T-helper 1 cell treated with Interleukin-12 subunit alpha and Interleukin-12 subunit beta and Interleukin-4 antibody, amounts not matched to agents 30 μg/mL and 1 μg/mL, for 36 hours (primary cell): ENCODE measurements at regions not wholly inside any gene's neighbourhood (a gene's known extent, or its start where the extent isn't known, plus 50 kb on each side); places are given as distances from the start of the nearest gene placed in this dataset.

Experiments
- H3K27ac Mint-ChIP-seq: one replicate; pipeline ENCODE4 v1.8.0; 2021; ENCODE audit warnings: mild to moderate bottlenecking, mixed read lengths
- H3K27me3 Mint-ChIP-seq: one replicate; pipeline ENCODE4 v1.8.0; 2021; ENCODE audit warnings: low read depth, mixed read lengths
- H3K36me3 Mint-ChIP-seq: one replicate; pipeline ENCODE4 v1.8.0; 2021; ENCODE audit warnings: low read depth, mixed read lengths
- H3K4me1 Mint-ChIP-seq: one replicate; pipeline ENCODE4 v1.8.0; 2021; ENCODE audit warnings: low read depth, mixed read lengths
- H3K4me3 Mint-ChIP-seq: one replicate; pipeline ENCODE4 v1.8.0; 2021; ENCODE audit warnings: mild to moderate bottlenecking, moderate library complexity, mixed read lengths
- H3K9me3 Mint-ChIP-seq: one replicate; pipeline ENCODE4 v1.8.0; 2021; ENCODE audit warnings: mixed read lengths

DNA sequence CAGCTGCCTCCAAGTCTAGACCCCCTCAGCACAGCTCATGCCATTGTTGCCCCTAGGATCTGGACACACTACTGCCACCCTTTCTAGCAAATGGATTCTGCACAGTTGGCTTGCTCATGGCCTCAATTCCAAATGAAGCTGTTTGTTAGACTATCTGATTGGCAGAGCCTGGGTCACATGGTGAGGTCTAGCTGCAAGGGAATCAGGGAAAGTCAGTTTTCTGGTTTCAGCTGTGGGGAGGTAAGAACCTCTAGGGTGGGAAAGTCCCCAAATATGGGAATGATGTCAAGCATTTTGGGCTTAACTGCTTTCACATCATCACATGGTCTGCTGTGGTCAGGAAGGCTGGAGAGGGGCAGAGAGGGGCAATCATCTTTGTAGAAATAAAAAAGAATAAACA, 150.4 kb upstream of the ITGA6 start:
- Mint-ChIP-seq H3K4me1 (peaks cover 4% of the 10 kb centered on the region), H3K36me3 (peaks cover 7% of the 10 kb centered on the region), H3K27ac (no peak overlapping the region), H3K9me3 (peaks cover 15% of the 10 kb centered on the region), H3K27me3 (peaks cover 8% of the 10 kb centered on the region), H3K4me3 (no peak overlapping the region)

GRCh38 chr2:172278667-172279066, 148.7 kb upstream of the ITGA6 start:
- Mint-ChIP-seq H3K4me3 (no peak overlapping the region), H3K9me3 (peaks cover 15% of the 10 kb centered on the region), H3K4me1 (peaks cover 4% of the 10 kb centered on the region), H3K36me3 (peaks cover 6% of the 10 kb centered on the region), H3K27ac (no peak overlapping the region), H3K27me3 (peaks cover 8% of the 10 kb centered on the region)

DNA sequence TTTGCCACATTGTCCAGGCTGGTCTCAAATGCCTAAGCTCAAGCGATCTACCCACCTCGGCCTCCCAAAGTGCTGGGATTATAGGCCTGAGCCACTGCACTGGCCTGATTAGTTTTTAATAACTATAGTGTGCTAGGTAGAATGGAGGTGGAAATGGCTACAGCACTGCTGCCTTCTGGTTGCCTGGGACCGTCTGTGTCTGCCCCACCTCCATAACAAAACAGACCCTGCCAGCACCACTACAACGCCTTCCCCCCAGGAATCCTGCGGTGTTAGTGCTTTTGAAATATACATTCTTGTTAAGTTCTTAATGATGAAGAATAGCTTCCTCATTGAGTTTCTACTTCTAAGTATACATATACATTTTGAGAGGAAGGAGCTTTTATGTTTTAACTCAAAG, 148.2 kb upstream of the ITGA6 start:
- Mint-ChIP-seq H3K27ac (no peak overlapping the region), H3K27me3 (peaks cover 8% of the 10 kb centered on the region), H3K36me3 (peaks cover 6% of the 10 kb centered on the region), H3K4me3 (no peak overlapping the region), H3K9me3 (peaks cover 15% of the 10 kb centered on the region), H3K4me1 (peaks cover 4% of the 10 kb centered on the region)

DNA sequence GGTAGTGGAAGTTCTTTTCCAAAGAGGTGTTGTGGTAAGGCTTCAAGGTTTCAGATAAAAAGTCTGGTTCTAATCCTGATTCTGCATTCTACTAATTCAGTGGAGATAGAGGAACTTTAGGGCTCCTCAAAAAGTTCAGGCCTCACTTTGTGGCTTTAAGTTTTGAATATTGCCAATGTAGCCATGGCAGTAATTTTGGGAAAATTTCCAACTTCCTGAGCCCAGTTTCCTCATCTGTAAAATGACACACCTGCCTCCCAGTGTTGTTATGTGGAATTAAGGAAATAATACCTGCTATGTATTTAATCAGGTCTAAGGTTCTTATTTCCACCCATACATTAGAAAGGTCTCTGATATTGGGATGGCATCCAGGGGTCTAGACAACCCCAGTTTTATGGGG, 147.6 kb upstream of the ITGA6 start:
- peaks cover 8% of the 10 kb centered on the region for H3K27me3 Mint-ChIP-seq
- peaks cover 3% of the 10 kb centered on the region for H3K4me1 Mint-ChIP-seq
- peaks cover 15% of the 10 kb centered on the region for H3K9me3 Mint-ChIP-seq
- peaks cover 6% of the 10 kb centered on the region for H3K36me3 Mint-ChIP-seq
- no peak overlapping the region for H3K27ac Mint-ChIP-seq
- H3K4me3 Mint-ChIP-seq, result no peak overlapping the region

DNA sequence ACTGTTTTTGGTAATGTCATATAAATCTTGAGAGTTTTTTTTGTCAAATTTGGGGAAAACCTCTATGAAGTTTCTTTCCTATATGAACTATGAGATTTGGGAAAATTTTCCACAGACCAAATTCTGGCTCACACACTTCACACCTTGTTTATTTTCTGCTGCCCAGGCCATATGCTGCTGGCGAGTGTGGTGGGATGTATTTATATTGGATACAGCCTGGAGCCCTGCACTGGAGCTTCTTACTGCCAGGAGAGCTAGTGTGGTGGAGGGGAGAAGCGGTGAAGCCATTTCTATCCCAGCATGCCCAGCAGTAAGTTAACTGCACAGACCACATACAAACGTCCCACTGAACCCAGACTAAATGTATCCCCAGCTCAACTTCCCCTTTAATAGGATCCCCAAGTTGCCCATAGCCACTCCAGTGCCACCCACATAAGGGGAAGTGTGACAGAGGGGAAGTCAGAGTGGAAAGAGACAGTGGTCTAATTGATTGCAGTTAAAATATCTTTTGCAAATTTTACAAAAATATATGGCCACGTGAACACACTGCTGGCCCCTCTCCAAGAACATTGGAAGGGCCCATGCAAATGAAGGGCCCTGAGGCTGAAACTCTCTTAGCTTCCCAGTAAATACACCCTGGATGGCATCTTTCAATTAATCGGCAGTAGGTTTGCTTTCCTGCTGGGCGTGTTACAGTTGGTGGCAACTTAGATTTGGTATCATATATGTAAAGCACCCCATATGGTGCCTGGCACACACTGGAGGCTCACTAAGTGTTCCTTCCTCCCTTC, 146.6 kb upstream of the ITGA6 start:
- peaks cover 6% of the 10 kb centered on the region for H3K36me3 Mint-ChIP-seq
- H3K9me3 Mint-ChIP-seq, result peaks cover 15% of the 10 kb centered on the region
- H3K4me3 Mint-ChIP-seq, result no peak overlapping the region
- H3K27ac Mint-ChIP-seq, result no peak overlapping the region
- peaks cover 7% of the 10 kb centered on the region for H3K4me1 Mint-ChIP-seq
- H3K27me3 Mint-ChIP-seq, result peaks cover 8% of the 10 kb centered on the region

- Mint-ChIP-seq H3K4me1 (peaks cover 9% of the 10 kb centered on the region), H3K36me3 (no peaks in the 10 kb centered on the region), H3K27me3 (peaks cover 8% of the 10 kb centered on the region), H3K9me3 (peaks cover 6% of the 10 kb centered on the region), H3K27ac (no peak overlapping the region), H3K4me3 (no peak overlapping the region)
Measured at GRCh38 chr2:172281648-172282570, 145.5 kb upstream of the ITGA6 start.

DNA sequence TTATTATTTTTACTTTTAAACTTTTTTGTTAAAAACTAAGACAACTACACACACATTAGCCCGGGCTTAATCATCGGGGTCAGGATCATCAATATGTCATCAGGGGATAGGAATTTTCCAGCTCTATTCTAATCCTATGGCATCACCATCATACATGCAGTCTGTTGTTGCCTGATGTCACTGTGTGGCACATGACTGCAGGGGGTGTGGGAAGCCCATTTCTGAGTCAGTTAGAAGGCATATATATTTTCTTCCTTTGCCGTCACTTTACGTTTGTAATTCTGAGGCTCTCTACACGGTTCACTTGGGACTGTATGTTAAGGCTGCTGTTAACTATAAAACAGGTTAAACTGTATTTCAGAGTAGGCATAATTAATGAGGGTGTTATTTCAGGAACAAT, 144.4 kb upstream of the ITGA6 start:
- Mint-ChIP-seq H3K4me1 (peaks cover 9% of the 10 kb centered on the region), H3K9me3 (no peaks in the 10 kb centered on the region), H3K27me3 (peaks cover 13% of the 10 kb centered on the region), H3K4me3 (no peak overlapping the region), H3K36me3 (no peaks in the 10 kb centered on the region), H3K27ac (no peak overlapping the region)

DNA sequence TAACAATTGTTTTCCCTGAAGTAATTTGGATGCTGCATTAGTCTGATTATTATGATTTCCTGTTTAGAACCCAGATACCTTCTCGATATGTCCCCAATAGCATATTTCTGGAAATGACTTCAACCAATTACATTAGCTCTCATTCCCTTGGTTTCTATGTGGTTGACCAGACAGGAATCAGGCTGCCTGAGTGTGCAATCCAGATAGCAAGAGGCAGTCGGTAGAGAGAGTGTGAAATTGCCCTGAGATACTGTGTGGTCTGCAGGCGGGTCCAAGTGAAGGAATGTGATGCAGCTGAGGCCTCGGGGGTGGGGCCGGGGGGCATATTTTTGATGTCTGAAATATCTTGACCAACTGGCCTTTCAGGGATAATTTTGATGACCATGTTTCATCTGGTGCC, 143.9 kb upstream of the ITGA6 start:
- H3K4me1 Mint-ChIP-seq, result peaks cover 9% of the 10 kb centered on the region
- no peaks in the 10 kb centered on the region for H3K9me3 Mint-ChIP-seq
- H3K36me3 Mint-ChIP-seq, result no peaks in the 10 kb centered on the region
- peaks cover 13% of the 10 kb centered on the region for H3K27me3 Mint-ChIP-seq
- no peak overlapping the region for H3K4me3 Mint-ChIP-seq
- no peak overlapping the region for H3K27ac Mint-ChIP-seq

GRCh38 chr2:172284209-172284608, 143.2 kb upstream of the ITGA6 start:
- Mint-ChIP-seq H3K36me3 (no peaks in the 10 kb centered on the region), H3K4me3 (no peak overlapping the region), H3K27ac (no peak overlapping the region), H3K27me3 (peaks cover 13% of the 10 kb centered on the region), H3K4me1 (peaks cover 9% of the 10 kb centered on the region), H3K9me3 (no peaks in the 10 kb centered on the region)

DNA sequence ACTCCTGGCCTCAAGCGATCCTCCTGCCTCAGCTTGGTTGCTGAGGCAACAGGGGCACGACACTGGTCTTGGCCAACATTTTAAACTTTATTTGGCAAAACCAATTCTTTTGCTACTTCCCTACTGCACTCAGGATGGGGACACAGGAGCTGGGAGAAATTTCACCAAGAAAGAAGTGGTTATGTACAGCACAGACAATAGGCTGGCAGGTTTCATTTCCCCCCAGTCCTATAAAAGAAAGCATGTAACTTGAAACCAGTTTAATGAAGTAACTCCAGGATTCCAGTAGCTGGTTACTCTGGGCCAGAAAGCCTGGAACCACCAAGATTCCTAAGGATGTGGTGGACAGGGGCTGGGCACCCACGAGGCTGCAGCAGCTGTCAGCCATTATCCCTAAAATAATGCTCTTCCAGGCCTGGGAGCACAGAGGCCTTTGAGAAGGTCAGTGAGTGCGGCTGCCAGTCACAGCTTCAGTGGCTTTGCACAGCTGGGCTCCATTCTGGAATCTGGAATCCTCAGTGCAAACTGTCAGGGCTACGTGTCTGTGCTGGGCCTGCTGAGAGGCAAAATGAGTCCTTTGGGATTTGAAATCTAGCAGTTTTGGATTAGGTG, 142.3 kb upstream of the ITGA6 start:
- Mint-ChIP-seq H3K9me3 (no peaks in the 10 kb centered on the region), H3K4me1 (peaks cover 9% of the 10 kb centered on the region), H3K27me3 (peaks cover 14% of the 10 kb centered on the region), H3K27ac (no peak overlapping the region), H3K4me3 (no peak overlapping the region), H3K36me3 (no peaks in the 10 kb centered on the region)

DNA sequence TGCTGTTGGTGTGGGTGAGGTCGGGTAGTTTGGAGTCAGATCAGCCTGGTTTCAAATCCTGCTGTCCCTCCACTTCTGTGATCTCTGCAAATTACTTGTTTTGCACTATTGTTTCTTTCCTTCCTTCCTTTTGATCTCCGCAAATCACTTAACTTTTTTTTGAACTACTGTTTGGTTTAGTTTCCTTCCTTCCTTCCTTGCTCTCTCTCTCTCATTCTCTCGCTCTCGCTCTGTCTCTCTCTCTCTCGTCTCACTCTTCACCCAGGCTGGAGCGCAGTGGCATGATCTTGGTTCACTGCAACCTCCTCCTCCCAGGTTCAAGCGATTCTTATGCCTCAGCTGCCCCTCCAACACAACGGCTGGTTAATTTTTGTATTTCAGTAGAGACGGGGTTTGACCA, 141.6 kb upstream of the ITGA6 start:
- Mint-ChIP-seq H3K27ac (no peak overlapping the region), H3K4me1 (peaks cover 9% of the 10 kb centered on the region), H3K36me3 (no peaks in the 10 kb centered on the region), H3K9me3 (no peaks in the 10 kb centered on the region), H3K4me3 (no peak overlapping the region), H3K27me3 (peaks cover 18% of the 10 kb centered on the region)

DNA sequence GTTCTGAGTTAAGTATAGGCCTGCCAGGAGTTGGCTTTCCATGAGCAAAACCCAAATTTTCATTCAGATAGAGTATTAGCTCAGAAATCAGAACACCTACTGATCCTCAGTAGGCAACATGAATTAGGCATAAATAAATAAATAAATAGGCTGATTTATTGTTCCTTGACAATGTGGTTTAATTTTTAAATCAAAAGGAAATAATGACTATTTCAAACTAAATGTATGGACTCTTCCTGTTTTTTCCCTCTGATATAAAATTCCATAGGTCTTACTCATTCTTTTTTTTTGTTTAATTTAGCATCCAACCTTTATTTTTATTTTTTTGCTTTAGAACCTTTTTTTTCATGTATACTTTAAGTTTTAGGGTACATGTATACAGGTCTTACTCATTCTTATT, 140.2 kb upstream of the ITGA6 start:
- Mint-ChIP-seq H3K9me3 (peaks cover 8% of the 10 kb centered on the region), H3K36me3 (no peaks in the 10 kb centered on the region), H3K4me1 (peaks cover 8% of the 10 kb centered on the region), H3K27ac (no peak overlapping the region), H3K4me3 (no peak overlapping the region), H3K27me3 (peaks cover 10% of the 10 kb centered on the region)

DNA sequence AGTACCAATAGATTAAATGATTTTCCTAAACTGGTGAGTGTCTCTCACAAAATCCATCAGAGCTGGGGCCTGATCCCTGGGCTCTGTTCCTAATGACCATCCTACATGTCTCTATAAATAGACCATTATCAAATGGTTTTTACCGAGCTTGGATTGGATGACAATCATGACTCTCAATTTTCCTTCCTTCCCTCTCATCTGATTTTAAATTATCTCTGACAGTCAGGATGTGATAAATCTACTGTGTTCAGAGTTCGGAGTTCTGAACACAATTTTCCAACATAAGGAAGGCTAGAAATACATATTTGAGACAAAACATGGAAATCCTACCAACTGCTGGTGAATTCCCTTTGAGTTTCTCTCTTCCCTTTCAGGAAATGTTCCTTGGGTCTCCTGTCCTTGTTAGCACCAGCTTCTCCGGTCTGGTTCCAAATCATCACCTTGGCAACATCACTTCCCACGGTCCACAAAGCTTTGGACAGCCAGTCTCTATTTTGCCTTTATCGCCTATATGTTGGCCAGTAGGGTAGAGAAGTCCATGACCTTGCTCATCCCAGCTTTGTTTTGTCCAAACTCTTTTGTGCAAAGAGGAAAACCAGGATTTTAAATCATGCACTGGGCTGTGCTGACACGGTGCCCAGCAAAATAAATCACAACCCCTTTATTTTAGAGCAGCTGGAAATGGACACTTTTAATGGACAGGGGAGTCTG, 139.6 kb upstream of the ITGA6 start:
- no peak overlapping the region for H3K27ac Mint-ChIP-seq
- H3K4me3 Mint-ChIP-seq, result no peak overlapping the region
- H3K9me3 Mint-ChIP-seq, result peaks cover 8% of the 10 kb centered on the region
- no peaks in the 10 kb centered on the region for H3K36me3 Mint-ChIP-seq
- peaks cover 10% of the 10 kb centered on the region for H3K27me3 Mint-ChIP-seq
- H3K4me1 Mint-ChIP-seq, result peaks cover 8% of the 10 kb centered on the region

DNA sequence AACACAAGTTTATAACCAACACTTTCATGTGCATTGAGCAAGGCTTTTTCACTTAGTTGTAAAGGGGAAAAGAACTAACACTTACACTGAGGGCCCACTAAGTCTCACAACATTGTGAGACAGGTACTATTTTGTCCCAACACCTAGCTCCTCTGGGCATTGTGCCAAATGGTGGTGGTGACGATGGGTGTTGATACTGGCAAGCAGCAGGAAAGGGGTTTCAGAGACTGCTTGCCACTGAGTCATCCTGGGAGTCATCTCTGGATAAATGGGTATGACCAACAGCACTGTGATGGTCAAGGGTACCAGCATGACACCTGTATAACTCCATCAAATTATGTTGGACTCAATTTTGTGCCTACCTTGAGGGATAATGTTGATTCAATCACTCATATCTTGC, 138.8 kb upstream of the ITGA6 start:
- peaks cover 10% of the 10 kb centered on the region for H3K27me3 Mint-ChIP-seq
- H3K36me3 Mint-ChIP-seq, result no peaks in the 10 kb centered on the region
- no peak overlapping the region for H3K4me3 Mint-ChIP-seq
- no peak overlapping the region for H3K27ac Mint-ChIP-seq
- H3K4me1 Mint-ChIP-seq, result peaks cover 8% of the 10 kb centered on the region
- H3K9me3 Mint-ChIP-seq, result peaks cover 8% of the 10 kb centered on the region
